ENCODE measurements at regions not wholly inside any gene's neighbourhood (a gene's known extent, or its start where the extent isn't known, plus 50 kb on each side); places are given as distances from the start of the nearest gene placed in this dataset.

DNA sequence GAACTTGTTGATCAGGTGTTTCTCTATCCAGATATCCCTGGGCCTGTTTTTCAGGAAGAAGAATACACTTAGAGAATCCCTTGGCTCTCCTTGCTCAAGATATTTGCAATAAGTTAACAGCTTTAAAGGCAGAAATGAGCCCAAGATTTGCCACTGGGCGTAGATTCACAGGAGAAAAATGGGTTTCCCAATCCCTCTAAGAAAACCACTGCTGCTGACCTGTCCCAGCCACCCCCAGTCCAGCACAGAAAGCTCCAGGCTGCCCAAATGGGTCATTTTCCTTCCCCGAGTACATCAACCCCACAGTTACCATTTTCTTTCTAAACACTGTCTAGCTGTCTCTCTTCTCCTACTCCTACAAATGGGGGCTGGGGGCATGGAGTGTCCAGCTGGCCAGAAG, 67.3 kb downstream of the ANKRD60 start:
- Histone ChIP-seq H2BK12ac (ENCODE audit: insufficient read length, low read depth, low read length) (no peak overlapping the region), H3K56ac (ENCODE audit: insufficient read length, low read depth, low read length) (no peak overlapping the region), H4K20me1 (ENCODE audit: control insufficient read depth, insufficient read depth, insufficient read length) (no peaks in the 10 kb centered on the region), H4K91ac (ENCODE audit: insufficient read length, low read depth, low read length) (no peak overlapping the region), H3K23me2 (ENCODE audit: insufficient read length, low read depth, low read length, poor library complexity, severe bottlenecking) (no peaks in the 10 kb centered on the region), H3K9me3 (ENCODE audit: control insufficient read depth, low read depth, low read length) (no peaks in the 10 kb centered on the region), H3K9ac (ENCODE audit: extremely low read depth, insufficient read length, low read length) (no peak overlapping the region), H3K79me1 (ENCODE audit: insufficient read depth, low read depth, low read length, poor library complexity, severe bottlenecking) (no peaks in the 10 kb centered on the region), H2BK15ac (ENCODE audit: low read depth, low read length) (no peak overlapping the region), H3K27ac (ENCODE audit: insufficient read length, low read depth, low read length) (no peak overlapping the region), H2BK5ac (ENCODE audit: insufficient read length, low read length) (no peak overlapping the region), H4K8ac (replicated peaks; ENCODE audit: insufficient read length, low read depth, low read length) (no peak overlapping the region), H2AFZ (ENCODE audit: low read length) (no peak overlapping the region), H2BK120ac (ENCODE audit: low read depth, low read length, poor library complexity, severe bottlenecking) (no peak overlapping the region), H3K4me2 (ENCODE audit: insufficient read depth, insufficient read length, low read length) (no peak overlapping the region), H3K4me1 (ENCODE audit: insufficient read depth, low read length) (no peaks in the 10 kb centered on the region), H3K18ac (ENCODE audit: insufficient read length, low read depth, low read length) (no peak overlapping the region), H2BK20ac (ENCODE audit: low read depth, low read length, poor library complexity, severe bottlenecking) (no peak overlapping the region), H3T11ph (ENCODE audit: low read length) (no peak overlapping the region), H3K14ac (ENCODE audit: insufficient read depth, low read length) (no peak overlapping the region), H4K5ac (ENCODE audit: insufficient read length, low read depth, low read length) (no peak overlapping the region), H3K4ac (ENCODE audit: low read depth, low read length) (no peak overlapping the region), H3K27me3 (ENCODE audit: insufficient read depth, low read length) (no peaks in the 10 kb centered on the region), H3K79me2 (ENCODE audit: insufficient read depth, low read length) (no peaks in the 10 kb centered on the region), H2AK5ac (ENCODE audit: insufficient read length, low read length) (no peak overlapping the region), H3K23ac (ENCODE audit: insufficient read length, low read depth, low read length) (no peak overlapping the region)
- TF ChIP-seq, protein P1, sequence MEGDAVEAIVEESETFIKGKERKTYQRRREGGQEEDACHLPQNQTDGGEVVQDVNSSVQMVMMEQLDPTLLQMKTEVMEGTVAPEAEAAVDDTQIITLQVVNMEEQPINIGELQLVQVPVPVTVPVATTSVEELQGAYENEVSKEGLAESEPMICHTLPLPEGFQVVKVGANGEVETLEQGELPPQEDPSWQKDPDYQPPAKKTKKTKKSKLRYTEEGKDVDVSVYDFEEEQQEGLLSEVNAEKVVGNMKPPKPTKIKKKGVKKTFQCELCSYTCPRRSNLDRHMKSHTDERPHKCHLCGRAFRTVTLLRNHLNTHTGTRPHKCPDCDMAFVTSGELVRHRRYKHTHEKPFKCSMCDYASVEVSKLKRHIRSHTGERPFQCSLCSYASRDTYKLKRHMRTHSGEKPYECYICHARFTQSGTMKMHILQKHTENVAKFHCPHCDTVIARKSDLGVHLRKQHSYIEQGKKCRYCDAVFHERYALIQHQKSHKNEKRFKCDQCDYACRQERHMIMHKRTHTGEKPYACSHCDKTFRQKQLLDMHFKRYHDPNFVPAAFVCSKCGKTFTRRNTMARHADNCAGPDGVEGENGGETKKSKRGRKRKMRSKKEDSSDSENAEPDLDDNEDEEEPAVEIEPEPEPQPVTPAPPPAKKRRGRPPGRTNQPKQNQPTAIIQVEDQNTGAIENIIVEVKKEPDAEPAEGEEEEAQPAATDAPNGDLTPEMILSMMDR (conservative IDR thresholded peaks at IDR 0.05), result no peak
- DNase-seq, result no peak
- no peaks in the 10 kb centered on the region for H3K36me3 Mint-ChIP-seq (ENCODE audit: insufficient read depth in 1 of 3, low read depth in 3 of 3)
- no peaks in the 10 kb centered on the region for H3K9me3 Mint-ChIP-seq
- H3K4me3 Mint-ChIP-seq, result no peak overlapping the region
- H3K27me3 Mint-ChIP-seq (ENCODE audit: low read depth), result peaks cover 8% of the 10 kb centered on the region
- no peak overlapping the region for H3K27ac Mint-ChIP-seq
- no peaks in the 10 kb centered on the region for H3K4me1 Mint-ChIP-seq
- no CpG with 5 or more reads among the region's 2 CpGs for WGBS (ENCODE audit: extremely low coverage, insufficient read length, low lambda C conversion rate)
